GM12878 (cell line): ENCODE measurements at regions not wholly inside any gene's neighbourhood (a gene's known extent, or its start where the extent isn't known, plus 50 kb on each side); places are given as distances from the start of the nearest gene placed in this dataset.

Source experiments
- ATAC-seq: fragments of 200-7000 bp; cut with Tn5 transposase; 3 replicates; pipeline ENCODE4 v1.9.1; 2020; ENCODE audit warnings: mild to moderate bottlenecking, moderate library complexity
- BruUV-seq: library from RNA; stranded (reverse); fragments of 400-500 nt; replicated peaks from 2 replicates; lab custom pipeline; 2021; lab: Mats Ljungman, UMichigan
- CTCF ChIA-PET: fragments of 300-600 bp; sonication (Branson Sonifier 250); formaldehyde crosslinking; extraction: SDS; loops from one replicate; lab custom pipeline; 2021; ENCODE audit warnings: inconsistent platforms; lab: Yijun Ruan, JAX
- POLR2A ChIA-PET: fragments of 350-600 bp; formaldehyde crosslinking; extraction: SDS; loops from one replicate; lab custom pipeline; 2021; ENCODE audit warnings: inconsistent platforms; lab: Charles Lee
- RAD21 ChIA-PET: fragments of 300-600 bp; sonication (Branson Sonifier 250); formaldehyde crosslinking; loops from one replicate; lab custom pipeline; 2023; ENCODE audit warnings: antibody characterized with exemption; ENCODE audit not compliant: unreplicated experiment; lab: Charles Lee
- SMC1A ChIA-PET: fragments of 300-600 bp; sonication (Branson Sonifier 250); formaldehyde crosslinking; loops from one replicate; lab custom pipeline; 2023; ENCODE audit not compliant: unreplicated experiment, uncharacterized antibody; lab: Charles Lee
- DNase-seq: peaks from one replicate; pipeline ENCODE4 v3.0.0-alpha.2; 2011; ENCODE audit warnings: low read depth, low spot score
- FAIRE-seq: peaks from 3 replicates; lab custom pipeline; 2011; peaks lifted over from hg19 to GRCh38; lab: Jason Lieb, UNC
- H2AFZ ChIP-seq: 2 replicates; pipeline ENCODE4 v1.6.0; 2011; ENCODE audit warnings: low read depth, low read length, control low read depth; ENCODE audit not compliant: control insufficient read depth
- H3K27ac ChIP-seq: 2 replicates; pipeline ENCODE4 v1.5.1; 2011; ENCODE audit warnings: control low read depth; ENCODE audit not compliant: control insufficient read depth, insufficient read depth
- H3K27me3 ChIP-seq, 2 experiments: replicated peaks in 1 of 2; 2 replicates each; pipeline versions ENCODE4 v1.6.0 to v1.6.1; 2011; ENCODE audit warnings: low read length in 1 of 2; ENCODE audit not compliant: control insufficient read depth in 2 of 2, insufficient read depth in 2 of 2
- H3K36me3 ChIP-seq, 2 experiments: 2 replicates each; pipeline ENCODE4 v1.5.1; 2011; ENCODE audit warnings: low read length in 1 of 2; ENCODE audit not compliant: control insufficient read depth in 2 of 2, insufficient read depth in 2 of 2
- H3K4me1 ChIP-seq: 2 replicates; pipeline ENCODE4 v1.6.1; 2011; ENCODE audit warnings: mild to moderate bottlenecking, low read length, moderate library complexity, mixed read lengths; ENCODE audit not compliant: control insufficient read depth, insufficient read depth
- H3K4me2 ChIP-seq: 2 replicates; pipeline ENCODE4 v1.6.0; 2011; ENCODE audit warnings: control low read depth; ENCODE audit not compliant: control insufficient read depth, insufficient read depth
- H3K4me3 ChIP-seq: fragments of 200-600 bp; sonication (generic); 2 replicates; pipeline ENCODE4 v1.5.1; 2016
- H3K79me2 ChIP-seq: 2 replicates; pipeline ENCODE4 v1.6.0; 2011; ENCODE audit warnings: low read length; ENCODE audit not compliant: control insufficient read depth, insufficient read depth
- H3K9ac ChIP-seq: 2 replicates; pipeline ENCODE4 v1.8.0; 2011; ENCODE audit warnings: low read length, control low read depth, mixed read lengths; ENCODE audit not compliant: control insufficient read depth, insufficient read depth
- H3K9me3 ChIP-seq: replicated peaks from 3 replicates; pipeline ENCODE4 v1.5.1; 2011; ENCODE audit warnings: mild to moderate bottlenecking, low read length; ENCODE audit not compliant: control insufficient read depth, insufficient read depth
- H4K20me1 ChIP-seq: 2 replicates; pipeline ENCODE4 v1.6.0; 2011; ENCODE audit not compliant: control insufficient read depth, insufficient read depth
- GATAD2B ChIP-seq: fragments of 450-650 bp; conservative IDR thresholded peaks from 2 replicates; pipeline ENCODE4 v1.6.1; 2017; ENCODE audit warnings: low read depth, mild to moderate bottlenecking, moderate library complexity
- ZBTB40 ChIP-seq: fragments of 450-650 bp; IDR thresholded peaks from 2 replicates; pipeline ENCODE4 v1.6.1; 2016; ENCODE audit warnings: mild to moderate bottlenecking, moderate library complexity, borderline replicate concordance
- WGBS: methylation state at CpG from one replicate; pipeline ENCODE4 v1.1.6; 2016; ENCODE audit warnings: low lambda C conversion rate; ENCODE audit not compliant: insufficient replicate concordance, insufficient coverage; ENCODE audit errors: missing lambda C conversion rate; 5-methylcytosine and 5-hydroxymethylcytosine counted together
- in situ Hi-C: fragments of 300-500 bp; cut with MboI; formaldehyde crosslinking; loops from 9 replicates; pipeline ENCODE4 v1.14.3; 2018; ENCODE audit warnings: mixed read lengths
- intact Hi-C: fragments of 100-400 bp; cut with micrococcal nuclease; formaldehyde crosslinking; loops from one replicate; pipeline ENCODE4 v1.14.2; 2022; ENCODE audit not compliant: unreplicated experiment
- TF ChIP-seq, protein P1 (sequence below): fragments of 450-650 bp; IDR thresholded peaks from 2 replicates; pipeline ENCODE4 v1.6.1; 2018; ENCODE audit warnings: borderline replicate concordance, mild to moderate bottlenecking; ENCODE audit not compliant: partially characterized antibody
- TF ChIP-seq, protein P2 (sequence below): fragments of 450-650 bp; IDR thresholded peaks from 2 replicates; pipeline ENCODE4 v1.6.1; 2016; ENCODE audit warnings: mild to moderate bottlenecking
- TF ChIP-seq, protein P3 (sequence below): IDR thresholded peaks from 2 replicates; pipeline ENCODE4 v1.6.1; 2012; ENCODE audit warnings: mild to moderate bottlenecking, low read depth, low read length

DNA sequence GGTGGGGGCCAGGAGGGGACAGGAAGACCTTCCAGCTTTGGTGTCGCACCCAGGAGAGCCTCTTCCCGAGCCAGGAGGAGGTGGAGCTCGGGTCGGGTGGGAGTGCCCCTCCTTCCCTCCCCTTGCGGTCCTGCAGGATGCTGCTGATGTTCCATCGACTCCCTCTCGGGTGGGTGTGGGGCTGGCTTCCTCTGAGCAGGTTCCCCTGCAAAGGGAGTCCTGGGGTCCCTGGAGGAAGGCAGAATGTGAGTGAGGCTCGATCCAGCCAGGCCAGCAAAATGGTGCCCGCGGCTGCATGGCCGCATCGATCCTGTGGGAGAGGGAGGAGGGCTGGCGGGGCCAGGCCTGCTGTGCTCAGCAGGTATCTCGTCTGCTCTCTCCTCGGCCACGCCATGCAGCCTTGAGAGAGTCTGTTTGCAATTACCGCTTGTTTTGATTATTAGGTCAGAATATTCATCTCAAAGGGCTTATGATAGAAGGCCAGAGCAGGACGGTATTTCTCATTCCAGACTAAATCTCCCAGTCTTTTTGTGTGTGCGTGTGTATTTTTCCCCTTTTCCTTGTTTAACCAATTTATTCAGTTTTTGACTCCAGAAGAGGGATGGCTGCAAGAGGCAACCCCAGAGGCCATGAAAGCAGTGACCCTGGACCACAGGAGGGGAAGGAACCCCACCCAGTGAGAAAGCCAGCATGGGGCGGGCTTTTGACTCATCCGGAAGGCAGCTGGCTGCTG, 137.3 kb upstream of the ZMIZ1 start:
- RAD21 ChIA-PET: no interaction called here
- intact Hi-C loops: no loop called here
- no peak for DNase-seq
- POLR2A ChIA-PET: no interaction called here
- ATAC-seq: no peak
- in situ Hi-C loops: no loop called here
- Histone ChIP-seq H3K4me3 (no peak overlapping the region), H3K27me3 (peaks cover 3 to 6% of the 10 kb centered on the region in 2 experiments), H3K27ac (no peak overlapping the region), H3K4me1 (no peaks in the 10 kb centered on the region), H4K20me1 (no peaks in the 10 kb centered on the region; the same call in 1 of the 2 replicates), H3K9me3 (no peaks in the 10 kb centered on the region), H3K36me3 (no peaks in the 10 kb centered on the region), H3K9ac (no peak overlapping the region), H2AFZ (no peak overlapping the region), H3K4me2 (no peak overlapping the region), H3K79me2 (no peaks in the 10 kb centered on the region)
- 30% methylated on average over 20 of the region's 21 CpGs for WGBS
- CTCF ChIA-PET: no interaction called here
- SMC1A ChIA-PET: no interaction called here
- no TSS peak for BruUV-seq
- no peak for FAIRE-seq
- TF ChIP-seq, protein P1, sequence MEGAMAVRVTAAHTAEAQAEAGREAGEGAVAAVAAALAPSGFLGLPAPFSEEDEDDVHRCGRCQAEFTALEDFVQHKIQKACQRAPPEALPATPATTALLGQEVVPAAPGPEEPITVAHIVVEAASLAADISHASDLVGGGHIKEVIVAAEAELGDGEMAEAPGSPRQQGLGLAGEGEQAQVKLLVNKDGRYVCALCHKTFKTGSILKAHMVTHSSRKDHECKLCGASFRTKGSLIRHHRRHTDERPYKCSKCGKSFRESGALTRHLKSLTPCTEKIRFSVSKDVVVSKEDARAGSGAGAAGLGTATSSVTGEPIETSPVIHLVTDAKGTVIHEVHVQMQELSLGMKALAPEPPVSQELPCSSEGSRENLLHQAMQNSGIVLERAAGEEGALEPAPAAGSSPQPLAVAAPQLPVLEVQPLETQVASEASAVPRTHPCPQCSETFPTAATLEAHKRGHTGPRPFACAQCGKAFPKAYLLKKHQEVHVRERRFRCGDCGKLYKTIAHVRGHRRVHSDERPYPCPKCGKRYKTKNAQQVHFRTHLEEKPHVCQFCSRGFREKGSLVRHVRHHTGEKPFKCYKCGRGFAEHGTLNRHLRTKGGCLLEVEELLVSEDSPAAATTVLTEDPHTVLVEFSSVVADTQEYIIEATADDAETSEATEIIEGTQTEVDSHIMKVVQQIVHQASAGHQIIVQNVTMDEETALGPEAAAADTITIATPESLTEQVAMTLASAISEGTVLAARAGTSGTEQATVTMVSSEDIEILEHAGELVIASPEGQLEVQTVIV: no peak
- no peak for TF ChIP-seq GATAD2B
- TF ChIP-seq, protein P2, sequence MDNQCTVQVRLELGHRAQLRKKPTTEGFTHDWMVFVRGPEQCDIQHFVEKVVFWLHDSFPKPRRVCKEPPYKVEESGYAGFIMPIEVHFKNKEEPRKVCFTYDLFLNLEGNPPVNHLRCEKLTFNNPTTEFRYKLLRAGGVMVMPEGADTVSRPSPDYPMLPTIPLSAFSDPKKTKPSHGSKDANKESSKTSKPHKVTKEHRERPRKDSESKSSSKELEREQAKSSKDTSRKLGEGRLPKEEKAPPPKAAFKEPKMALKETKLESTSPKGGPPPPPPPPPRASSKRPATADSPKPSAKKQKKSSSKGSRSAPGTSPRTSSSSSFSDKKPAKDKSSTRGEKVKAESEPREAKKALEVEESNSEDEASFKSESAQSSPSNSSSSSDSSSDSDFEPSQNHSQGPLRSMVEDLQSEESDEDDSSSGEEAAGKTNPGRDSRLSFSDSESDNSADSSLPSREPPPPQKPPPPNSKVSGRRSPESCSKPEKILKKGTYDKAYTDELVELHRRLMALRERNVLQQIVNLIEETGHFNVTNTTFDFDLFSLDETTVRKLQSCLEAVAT: no peak
- TF ChIP-seq, protein P3, sequence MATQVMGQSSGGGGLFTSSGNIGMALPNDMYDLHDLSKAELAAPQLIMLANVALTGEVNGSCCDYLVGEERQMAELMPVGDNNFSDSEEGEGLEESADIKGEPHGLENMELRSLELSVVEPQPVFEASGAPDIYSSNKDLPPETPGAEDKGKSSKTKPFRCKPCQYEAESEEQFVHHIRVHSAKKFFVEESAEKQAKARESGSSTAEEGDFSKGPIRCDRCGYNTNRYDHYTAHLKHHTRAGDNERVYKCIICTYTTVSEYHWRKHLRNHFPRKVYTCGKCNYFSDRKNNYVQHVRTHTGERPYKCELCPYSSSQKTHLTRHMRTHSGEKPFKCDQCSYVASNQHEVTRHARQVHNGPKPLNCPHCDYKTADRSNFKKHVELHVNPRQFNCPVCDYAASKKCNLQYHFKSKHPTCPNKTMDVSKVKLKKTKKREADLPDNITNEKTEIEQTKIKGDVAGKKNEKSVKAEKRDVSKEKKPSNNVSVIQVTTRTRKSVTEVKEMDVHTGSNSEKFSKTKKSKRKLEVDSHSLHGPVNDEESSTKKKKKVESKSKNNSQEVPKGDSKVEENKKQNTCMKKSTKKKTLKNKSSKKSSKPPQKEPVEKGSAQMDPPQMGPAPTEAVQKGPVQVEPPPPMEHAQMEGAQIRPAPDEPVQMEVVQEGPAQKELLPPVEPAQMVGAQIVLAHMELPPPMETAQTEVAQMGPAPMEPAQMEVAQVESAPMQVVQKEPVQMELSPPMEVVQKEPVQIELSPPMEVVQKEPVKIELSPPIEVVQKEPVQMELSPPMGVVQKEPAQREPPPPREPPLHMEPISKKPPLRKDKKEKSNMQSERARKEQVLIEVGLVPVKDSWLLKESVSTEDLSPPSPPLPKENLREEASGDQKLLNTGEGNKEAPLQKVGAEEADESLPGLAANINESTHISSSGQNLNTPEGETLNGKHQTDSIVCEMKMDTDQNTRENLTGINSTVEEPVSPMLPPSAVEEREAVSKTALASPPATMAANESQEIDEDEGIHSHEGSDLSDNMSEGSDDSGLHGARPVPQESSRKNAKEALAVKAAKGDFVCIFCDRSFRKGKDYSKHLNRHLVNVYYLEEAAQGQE: no peak
- no peak for TF ChIP-seq ZBTB40
